ENCODE measurements at regions not wholly inside any gene's neighbourhood (a gene's known extent, or its start where the extent isn't known, plus 50 kb on each side); places are given as distances from the start of the nearest gene placed in this dataset.

- no peak overlapping the region for H3K27ac ChIP-seq
- POLR2A ChIA-PET (ENCODE audit: low non-redundant PET), result no interaction called here
- CTCF ChIA-PET, result interaction anchor here (0.6 kb wide), 1 partner anchor 11 kb away, joined by 3 read pairs; no protein-coding TSS in a partner anchor
- TF ChIP-seq, protein P1, sequence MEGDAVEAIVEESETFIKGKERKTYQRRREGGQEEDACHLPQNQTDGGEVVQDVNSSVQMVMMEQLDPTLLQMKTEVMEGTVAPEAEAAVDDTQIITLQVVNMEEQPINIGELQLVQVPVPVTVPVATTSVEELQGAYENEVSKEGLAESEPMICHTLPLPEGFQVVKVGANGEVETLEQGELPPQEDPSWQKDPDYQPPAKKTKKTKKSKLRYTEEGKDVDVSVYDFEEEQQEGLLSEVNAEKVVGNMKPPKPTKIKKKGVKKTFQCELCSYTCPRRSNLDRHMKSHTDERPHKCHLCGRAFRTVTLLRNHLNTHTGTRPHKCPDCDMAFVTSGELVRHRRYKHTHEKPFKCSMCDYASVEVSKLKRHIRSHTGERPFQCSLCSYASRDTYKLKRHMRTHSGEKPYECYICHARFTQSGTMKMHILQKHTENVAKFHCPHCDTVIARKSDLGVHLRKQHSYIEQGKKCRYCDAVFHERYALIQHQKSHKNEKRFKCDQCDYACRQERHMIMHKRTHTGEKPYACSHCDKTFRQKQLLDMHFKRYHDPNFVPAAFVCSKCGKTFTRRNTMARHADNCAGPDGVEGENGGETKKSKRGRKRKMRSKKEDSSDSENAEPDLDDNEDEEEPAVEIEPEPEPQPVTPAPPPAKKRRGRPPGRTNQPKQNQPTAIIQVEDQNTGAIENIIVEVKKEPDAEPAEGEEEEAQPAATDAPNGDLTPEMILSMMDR (conservative IDR thresholded peaks at IDR 0.05; ENCODE audit: low read depth), result no peak
- DNase-seq (ENCODE audit: low spot score), result no peak
Measured at GRCh38 chr2:155026651-155027174, 328.2 kb downstream of the KCNJ3 start.

DNA sequence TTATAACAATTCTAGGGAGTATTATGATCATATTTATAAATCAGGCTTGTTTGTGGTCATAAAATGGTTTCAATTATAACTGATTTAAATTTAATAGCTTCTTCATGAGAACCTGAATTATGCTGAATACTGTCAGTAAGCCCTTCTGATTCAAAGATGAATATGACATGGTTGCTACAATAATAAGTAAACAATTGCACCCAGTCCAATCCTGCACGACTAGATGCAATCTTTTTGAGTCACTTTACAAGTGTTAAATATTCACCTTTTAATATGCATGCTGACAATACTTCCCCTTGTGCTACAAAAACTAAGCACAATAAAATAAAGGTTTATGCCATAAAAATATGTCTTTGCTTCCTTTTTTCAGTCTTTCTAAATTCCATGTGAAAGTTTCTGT is 325.2 kb downstream of the KCNJ3 start:
- CTCF ChIA-PET, result no interaction called here

GRCh38 chr2:155022531-155022930 is 324.0 kb downstream of the KCNJ3 start:
- TF ChIP-seq, protein P1 (conservative IDR thresholded peaks at IDR 0.05; ENCODE audit: low read depth), result no peak
- no peak for DNase-seq (ENCODE audit: low spot score)
- no peak overlapping the region for H3K27ac ChIP-seq
- ChIA-PET CTCF (no interaction called here), POLR2A (ENCODE audit: low non-redundant PET) (no interaction called here)

More for the DNA sequence above, 325.2 kb downstream of the KCNJ3 start:
- POLR2A ChIA-PET (ENCODE audit: low non-redundant PET), result no interaction called here
- H3K27ac ChIP-seq, result no peak overlapping the region
- TF ChIP-seq, protein P1 (conservative IDR thresholded peaks at IDR 0.05; ENCODE audit: low read depth), result no peak
- no peak for DNase-seq (ENCODE audit: low spot score)

DNA sequence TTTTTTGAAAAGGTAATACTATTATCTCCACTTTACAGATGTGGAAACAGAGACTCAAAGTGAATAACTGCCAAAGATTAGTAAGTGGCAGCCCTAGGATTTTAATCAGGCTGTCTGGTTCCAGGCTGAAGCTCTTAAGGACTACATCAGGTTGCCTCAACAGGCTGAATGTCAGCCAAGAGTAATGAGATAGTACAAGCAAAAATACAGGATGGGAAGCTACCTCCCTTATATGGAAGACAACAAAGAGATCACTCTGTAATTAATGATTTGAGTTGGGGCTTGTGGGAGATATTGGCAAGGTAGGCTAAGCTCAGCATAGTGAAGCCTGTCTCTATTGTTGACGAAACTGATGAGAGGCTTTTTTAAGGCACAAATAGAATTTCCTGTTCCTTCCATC is 323.1 kb downstream of the KCNJ3 start:
- TF ChIP-seq, protein P1 (conservative IDR thresholded peaks at IDR 0.05; ENCODE audit: low read depth), result no peak
- CTCF ChIA-PET, result no interaction called here
- no peak for DNase-seq (ENCODE audit: low spot score)
- H3K27ac ChIP-seq, result no peak overlapping the region
- POLR2A ChIA-PET (ENCODE audit: low non-redundant PET), result no interaction called here

DNA sequence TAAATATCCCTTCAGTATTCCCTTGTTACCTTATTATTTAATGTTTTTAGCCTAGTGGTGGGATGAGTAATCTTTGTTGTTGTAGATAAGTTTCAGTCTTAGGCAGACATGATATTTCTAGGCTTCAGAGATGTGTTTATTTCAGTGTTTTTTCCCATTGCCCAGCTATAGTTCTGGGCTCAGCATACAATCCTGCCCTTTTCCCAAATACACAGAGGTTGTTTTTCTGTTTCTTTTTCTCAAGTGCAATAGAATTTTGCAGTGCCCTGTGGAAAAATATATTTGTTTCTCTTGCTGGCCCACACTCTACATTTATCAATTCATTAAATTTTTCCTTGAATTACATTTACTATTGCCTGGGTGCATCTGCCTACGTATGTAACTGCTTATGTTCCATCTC is 321.8 kb downstream of the KCNJ3 start:
- TF ChIP-seq, protein P1 (conservative IDR thresholded peaks at IDR 0.05; ENCODE audit: low read depth), result no peak
- ChIA-PET CTCF (no interaction called here), POLR2A (ENCODE audit: low non-redundant PET) (no interaction called here)
- no peak overlapping the region for H3K27ac ChIP-seq
- no peak for DNase-seq (ENCODE audit: low spot score)

- no peak overlapping the region for H3K27ac ChIP-seq
- POLR2A ChIA-PET (ENCODE audit: low non-redundant PET), result no interaction called here
- CTCF ChIA-PET, result no interaction called here
- DNase-seq (ENCODE audit: low spot score), result no peak
- TF ChIP-seq, protein P1 (conservative IDR thresholded peaks at IDR 0.05; ENCODE audit: low read depth), result no peak
Measured at GRCh38 chr2:155010925-155011324, 312.4 kb downstream of the KCNJ3 start.

Data from RWPE1 (cell line).